ENCODE measurements at regions not wholly inside any gene's neighbourhood (a gene's known extent, or its start where the extent isn't known, plus 50 kb on each side); places are given as distances from the start of the nearest gene placed in this dataset.

GRCh38 chrX:46152756-46153155 lies 392.5 kb downstream of the ZNF674 start:
- TF ChIP-seq POLR2A (IDR thresholded peaks at IDR 0.05) (no peak), CTCF (IDR thresholded peaks at IDR 0.05) (no peak)
